ENCODE measurements at regions not wholly inside any gene's neighbourhood (a gene's known extent, or its start where the extent isn't known, plus 50 kb on each side); places are given as distances from the start of the nearest gene placed in this dataset.

- intact Hi-C loops (cut with micrococcal nuclease): no loop called here
- ChIA-PET CTCF (interaction anchor here (0.5 to 1.3 kb wide), 2 partner anchors 83 to 107 kb away, joined by 3 to 4 read pairs; no protein-coding TSS in a partner anchor), POLR2A (no interaction called here)
- Mint-ChIP-seq H3K4me3 (no peak overlapping the region), H3K27ac (no peak overlapping the region), H3K36me3 (ENCODE audit: low read depth) (no peaks in the 10 kb centered on the region), H3K9me3 (no peaks in the 10 kb centered on the region), H3K27me3 (no peaks in the 10 kb centered on the region), H3K4me1 (ENCODE audit: low read depth) (no peaks in the 10 kb centered on the region)
- TF ChIP-seq, protein P1, sequence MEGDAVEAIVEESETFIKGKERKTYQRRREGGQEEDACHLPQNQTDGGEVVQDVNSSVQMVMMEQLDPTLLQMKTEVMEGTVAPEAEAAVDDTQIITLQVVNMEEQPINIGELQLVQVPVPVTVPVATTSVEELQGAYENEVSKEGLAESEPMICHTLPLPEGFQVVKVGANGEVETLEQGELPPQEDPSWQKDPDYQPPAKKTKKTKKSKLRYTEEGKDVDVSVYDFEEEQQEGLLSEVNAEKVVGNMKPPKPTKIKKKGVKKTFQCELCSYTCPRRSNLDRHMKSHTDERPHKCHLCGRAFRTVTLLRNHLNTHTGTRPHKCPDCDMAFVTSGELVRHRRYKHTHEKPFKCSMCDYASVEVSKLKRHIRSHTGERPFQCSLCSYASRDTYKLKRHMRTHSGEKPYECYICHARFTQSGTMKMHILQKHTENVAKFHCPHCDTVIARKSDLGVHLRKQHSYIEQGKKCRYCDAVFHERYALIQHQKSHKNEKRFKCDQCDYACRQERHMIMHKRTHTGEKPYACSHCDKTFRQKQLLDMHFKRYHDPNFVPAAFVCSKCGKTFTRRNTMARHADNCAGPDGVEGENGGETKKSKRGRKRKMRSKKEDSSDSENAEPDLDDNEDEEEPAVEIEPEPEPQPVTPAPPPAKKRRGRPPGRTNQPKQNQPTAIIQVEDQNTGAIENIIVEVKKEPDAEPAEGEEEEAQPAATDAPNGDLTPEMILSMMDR (IDR thresholded peaks at IDR 0.05): no peak
- ATAC-seq (no peak), DNase-seq (no peak)
Measured at GRCh38 chr5:135102716-135103574, 68.9 kb upstream of the PITX1 start.

GRCh38 chr5:135100431-135100830 lies 66.4 kb upstream of the PITX1 start:
- H3K27ac Mint-ChIP-seq: no peak overlapping the region
- ATAC-seq (no peak), DNase-seq (no peak)
- H3K4me3 Mint-ChIP-seq: no peak overlapping the region
- H3K36me3 Mint-ChIP-seq (ENCODE audit: low read depth): no peaks in the 10 kb centered on the region
- H3K27me3 Mint-ChIP-seq: peaks cover 9% of the 10 kb centered on the region
- ChIA-PET CTCF (no interaction called here), POLR2A (no interaction called here)
- H3K9me3 Mint-ChIP-seq: no peaks in the 10 kb centered on the region
- no peaks in the 10 kb centered on the region for H3K4me1 Mint-ChIP-seq (ENCODE audit: low read depth)
- TF ChIP-seq, protein P1 (IDR thresholded peaks at IDR 0.05): no peak
- intact Hi-C loops (cut with micrococcal nuclease): no loop called here

GRCh38 chr5:135100011-135100410 lies 66.0 kb upstream of the PITX1 start:
- Mint-ChIP-seq H3K4me3 (no peak overlapping the region), H3K27me3 (peaks cover 9% of the 10 kb centered on the region), H3K27ac (no peak overlapping the region), H3K36me3 (ENCODE audit: low read depth) (no peaks in the 10 kb centered on the region), H3K4me1 (ENCODE audit: low read depth) (no peaks in the 10 kb centered on the region), H3K9me3 (no peaks in the 10 kb centered on the region)
- intact Hi-C loops (cut with micrococcal nuclease): no loop called here
- ChIA-PET CTCF (no interaction called here), POLR2A (no interaction called here)
- DNase-seq (no peak), ATAC-seq (no peak)
- TF ChIP-seq, protein P1 (IDR thresholded peaks at IDR 0.05): no peak

- no peaks in the 10 kb centered on the region for H3K9me3 Mint-ChIP-seq
- TF ChIP-seq, protein P1 (IDR thresholded peaks at IDR 0.05): no peak
- no peaks in the 10 kb centered on the region for H3K36me3 Mint-ChIP-seq (ENCODE audit: low read depth)
- no peak for ATAC-seq
- peaks cover 11% of the 10 kb centered on the region for H3K27me3 Mint-ChIP-seq
- DNase-seq: no peak
- H3K4me1 Mint-ChIP-seq (ENCODE audit: low read depth): no peaks in the 10 kb centered on the region
- intact Hi-C loops (cut with micrococcal nuclease): no loop called here
- H3K27ac Mint-ChIP-seq: no peak overlapping the region
- H3K4me3 Mint-ChIP-seq: no peak overlapping the region
- ChIA-PET CTCF (no interaction called here), POLR2A (no interaction called here)
Measured at GRCh38 chr5:135097390-135097789, 63.4 kb upstream of the PITX1 start.

- intact Hi-C loops (cut with micrococcal nuclease): no loop called here
- POLR2A ChIA-PET: no interaction called here
- H3K27me3 Mint-ChIP-seq: peaks cover 11% of the 10 kb centered on the region
- H3K9me3 Mint-ChIP-seq: no peaks in the 10 kb centered on the region
- no peak overlapping the region for H3K27ac Mint-ChIP-seq
- H3K4me3 Mint-ChIP-seq: no peak overlapping the region
- no peaks in the 10 kb centered on the region for H3K4me1 Mint-ChIP-seq (ENCODE audit: low read depth)
- CTCF ChIA-PET: no interaction called here
- ATAC-seq (no peak), DNase-seq (no peak)
- H3K36me3 Mint-ChIP-seq (ENCODE audit: low read depth): no peaks in the 10 kb centered on the region
- TF ChIP-seq, protein P1 (IDR thresholded peaks at IDR 0.05): no peak
Measured at GRCh38 chr5:135095871-135096270, 61.8 kb upstream of the PITX1 start.
